Neural cell (in vitro differentiated cells): ENCODE measurements at regions not wholly inside any gene's neighbourhood (a gene's known extent, or its start where the extent isn't known, plus 50 kb on each side); places are given as distances from the start of the nearest gene placed in this dataset.

Source experiments
- CTCF ChIP-seq: fragments of 450-650 bp; IDR thresholded peaks from 2 replicates; pipeline ENCODE4 v1.5.1; 2014; ENCODE audit warnings: antibody characterized with exemption, mild to moderate bottlenecking, moderate library complexity; ENCODE audit not compliant: poor library complexity, severe bottlenecking
- EZH2 ChIP-seq: fragments of 200-600, 300-800 bp; shearing (Covaris generic), sonication (generic); IDR thresholded peaks from 2 replicates; pipeline ENCODE4 v1.6.1; 2014; ENCODE audit warnings: antibody characterized with exemption, low read length, borderline replicate concordance, mild to moderate bottlenecking; ENCODE audit not compliant: insufficient read depth, poor library complexity, severe bottlenecking
- POLR2AphosphoS5 ChIP-seq: IDR thresholded peaks from 2 replicates; pipeline ENCODE4 v1.6.1; 2012
- RAD21 ChIP-seq: fragments of 450-650 bp; conservative IDR thresholded peaks from 2 replicates; pipeline ENCODE4 v1.6.1; 2014; ENCODE audit warnings: antibody characterized with exemption, mild to moderate bottlenecking, moderate library complexity
- REST ChIP-seq: IDR thresholded peaks from 2 replicates; pipeline ENCODE4 v1.6.1; 2012; ENCODE audit warnings: borderline replicate concordance
- SMC3 ChIP-seq: fragments of 450-650 bp; conservative IDR thresholded peaks from 2 replicates; pipeline ENCODE4 v1.6.1; 2014; ENCODE audit warnings: antibody characterized with exemption, mild to moderate bottlenecking, moderate library complexity; ENCODE audit not compliant: poor library complexity
- TAF1 ChIP-seq: IDR thresholded peaks from 2 replicates; pipeline ENCODE4 v1.6.1; 2012; ENCODE audit warnings: low read depth

- TF ChIP-seq REST (no peak), TAF1 (no peak), CTCF (no peak), POLR2AphosphoS5 (no peak), EZH2 (no peak), RAD21 (no peak), SMC3 (no peak)
Measured at GRCh38 chr2:81576713-81577112, 1272.2 kb upstream of the LRRTM1 start.
